ENCODE measurements at regions not wholly inside any gene's neighbourhood (a gene's known extent, or its start where the extent isn't known, plus 50 kb on each side); places are given as distances from the start of the nearest gene placed in this dataset.
A peak's percentile ranks its signal among the peaks of the same experiment; 100 is the strongest.
"Not testable (repeated sequence)": the region's sequence is repeated elsewhere in the genome, so short reads cannot be mapped to it uniquely, and the experiment has no call there.

DNA sequence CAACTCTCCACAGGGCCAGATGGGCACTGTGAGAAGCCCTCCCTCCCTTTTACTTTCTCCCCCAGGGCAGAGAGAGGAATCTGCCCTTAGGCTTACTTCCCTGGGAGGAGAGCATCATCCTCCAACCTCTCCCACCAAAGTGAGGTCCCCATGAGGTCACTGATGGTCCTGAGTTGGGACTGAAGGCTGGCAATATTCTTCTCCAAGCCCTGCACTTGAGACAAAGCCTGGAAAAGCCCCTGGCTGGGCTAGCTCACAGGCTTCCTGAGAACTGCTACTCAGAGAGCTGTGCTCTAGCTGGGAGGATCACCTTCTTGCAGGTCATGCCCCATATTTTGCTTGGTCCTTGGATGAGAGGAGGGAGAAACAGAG, 110.0 kb upstream of the MEF2A start:
- DNase-seq (ENCODE audit: low spot score), result no peak

- DNase-seq (ENCODE audit: low spot score), result no peak
These were observed 101.6 kb upstream of the MEF2A start for GRCh38 chr15:99464137-99464536.

- no peak for DNase-seq (ENCODE audit: low spot score)
These were observed 99.0 kb upstream of the MEF2A start for GRCh38 chr15:99466701-99467337.

DNA sequence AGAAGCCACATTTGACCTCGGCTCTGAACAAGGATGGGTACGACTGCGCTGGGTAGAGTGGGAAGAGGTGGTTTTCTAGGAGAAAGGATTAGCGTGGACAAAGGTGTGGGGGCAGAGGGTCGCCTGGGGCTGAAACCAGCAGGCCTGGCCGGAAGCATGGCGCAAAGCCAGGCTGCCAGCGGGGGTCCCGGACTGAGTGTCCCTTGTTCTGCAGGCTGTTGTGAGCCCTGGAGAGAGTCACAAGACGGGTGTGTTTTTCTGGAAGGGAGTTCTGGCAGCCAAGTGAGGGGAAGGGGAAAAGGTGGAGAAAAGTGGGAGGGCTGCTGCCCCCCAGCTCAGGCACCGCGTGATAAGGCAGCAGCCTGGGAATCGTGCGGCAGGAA, 98.5 kb upstream of the MEF2A start:
- DNase-seq (ENCODE audit: low spot score), result no peak

DNA sequence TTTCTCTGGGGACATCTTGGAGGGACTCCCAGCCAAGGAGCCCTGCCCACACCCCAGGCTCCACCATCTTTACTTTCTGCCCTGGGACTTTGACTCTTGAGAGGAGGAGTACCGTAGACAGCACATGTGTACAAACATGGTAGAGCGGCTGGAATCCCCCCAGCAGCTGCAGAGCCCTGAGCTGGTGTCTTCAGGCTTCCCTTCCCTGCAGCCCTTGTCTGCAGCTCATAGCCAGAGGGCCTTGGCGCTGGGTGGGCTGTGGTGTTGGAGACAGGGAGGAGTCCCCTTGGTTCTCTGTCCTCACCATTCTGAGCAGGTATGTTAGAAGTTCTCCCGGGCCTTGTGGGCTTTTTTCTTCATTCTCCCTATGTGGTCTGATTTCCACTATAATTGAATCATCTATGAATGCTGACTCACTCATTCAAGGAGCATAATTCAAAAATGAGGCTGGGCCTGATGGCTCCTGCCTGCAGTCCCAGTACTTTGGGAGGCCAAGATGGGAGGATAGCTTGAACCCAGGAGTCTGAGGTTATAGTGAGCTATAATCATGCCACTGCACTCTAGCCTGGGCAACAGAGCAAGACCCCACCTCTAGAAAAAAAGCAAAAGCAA, 97.8 kb upstream of the MEF2A start:
- no peak for DNase-seq (ENCODE audit: low spot score)

DNA sequence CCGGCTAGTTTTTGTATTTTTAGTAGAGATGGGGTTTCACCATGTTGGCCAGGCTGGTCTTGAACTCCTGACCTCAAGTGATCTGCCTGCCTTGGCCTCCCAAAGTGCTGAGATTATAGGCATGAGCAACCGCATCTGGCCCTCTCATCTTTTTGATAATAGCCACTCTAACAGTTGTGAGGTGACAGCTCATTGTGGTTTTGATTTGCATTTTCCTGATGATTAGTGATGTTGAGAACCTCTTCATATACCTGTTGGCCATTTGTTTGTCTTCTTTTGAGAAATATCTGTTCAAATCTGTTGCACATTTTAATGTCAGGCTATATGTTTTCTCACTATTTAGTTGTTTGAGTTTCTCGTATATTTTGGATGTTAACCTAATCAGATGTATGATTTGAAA, 95.6 kb upstream of the MEF2A start:
- not testable (repeated sequence) for DNase-seq (ENCODE audit: low spot score)

- DNase-seq (ENCODE audit: low spot score), result no peak
These were observed 93.2 kb upstream of the MEF2A start for GRCh38 chr15:99472416-99473145.

DNA sequence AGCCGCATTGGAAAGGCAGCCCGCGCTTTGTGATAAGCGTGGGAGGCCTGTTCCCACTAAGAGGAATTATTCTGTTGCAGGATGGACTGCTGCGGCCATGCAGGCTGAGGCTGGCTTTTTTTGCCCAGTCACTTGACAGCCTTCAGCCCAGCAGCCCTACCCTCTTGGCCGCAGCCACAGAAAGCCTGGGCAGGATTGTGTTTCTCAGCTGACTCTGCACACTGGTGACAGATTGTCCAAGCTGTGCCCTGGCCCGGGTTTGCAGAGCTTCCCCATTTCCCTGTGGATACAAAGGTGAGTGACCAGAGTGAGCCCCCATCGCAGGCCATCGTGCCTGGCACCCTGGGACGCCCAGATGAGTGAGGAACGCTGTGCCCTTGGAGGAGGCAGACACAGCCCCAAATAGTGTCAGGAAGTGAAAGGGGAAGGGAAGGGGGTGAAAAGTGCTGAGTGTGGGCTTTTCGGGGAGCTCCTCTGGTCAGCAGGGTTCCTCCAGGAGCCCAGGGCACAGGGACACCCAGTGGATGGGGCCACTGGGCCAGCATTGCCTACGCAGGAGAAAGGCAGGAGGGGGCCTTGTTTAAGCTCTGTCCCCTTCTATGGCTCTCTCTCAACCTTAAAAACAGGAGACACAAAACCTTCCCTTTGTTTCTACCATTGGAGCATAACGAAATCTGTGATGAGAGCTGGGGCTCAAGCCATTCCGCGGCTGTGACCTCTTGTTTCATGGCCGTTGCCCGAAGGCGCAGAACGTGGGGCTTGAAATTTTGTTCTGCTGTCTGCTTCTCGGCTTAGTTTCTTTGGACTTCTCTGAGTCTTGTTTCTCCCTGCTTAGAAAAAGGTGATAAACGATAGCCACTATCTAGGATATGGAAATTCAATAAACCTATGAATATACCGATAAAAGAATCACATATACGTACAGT, 91.5 kb upstream of the MEF2A start:
- DNase-seq (ENCODE audit: low spot score), result no peak

GRCh38 chr15:99474909-99475753, 90.7 kb upstream of the MEF2A start:
- DNase-seq (ENCODE audit: low spot score), result no peak

- DNase-seq (ENCODE audit: low spot score), result no peak
These were observed 89.9 kb upstream of the MEF2A start for GRCh38 chr15:99475754-99476412.

DNA sequence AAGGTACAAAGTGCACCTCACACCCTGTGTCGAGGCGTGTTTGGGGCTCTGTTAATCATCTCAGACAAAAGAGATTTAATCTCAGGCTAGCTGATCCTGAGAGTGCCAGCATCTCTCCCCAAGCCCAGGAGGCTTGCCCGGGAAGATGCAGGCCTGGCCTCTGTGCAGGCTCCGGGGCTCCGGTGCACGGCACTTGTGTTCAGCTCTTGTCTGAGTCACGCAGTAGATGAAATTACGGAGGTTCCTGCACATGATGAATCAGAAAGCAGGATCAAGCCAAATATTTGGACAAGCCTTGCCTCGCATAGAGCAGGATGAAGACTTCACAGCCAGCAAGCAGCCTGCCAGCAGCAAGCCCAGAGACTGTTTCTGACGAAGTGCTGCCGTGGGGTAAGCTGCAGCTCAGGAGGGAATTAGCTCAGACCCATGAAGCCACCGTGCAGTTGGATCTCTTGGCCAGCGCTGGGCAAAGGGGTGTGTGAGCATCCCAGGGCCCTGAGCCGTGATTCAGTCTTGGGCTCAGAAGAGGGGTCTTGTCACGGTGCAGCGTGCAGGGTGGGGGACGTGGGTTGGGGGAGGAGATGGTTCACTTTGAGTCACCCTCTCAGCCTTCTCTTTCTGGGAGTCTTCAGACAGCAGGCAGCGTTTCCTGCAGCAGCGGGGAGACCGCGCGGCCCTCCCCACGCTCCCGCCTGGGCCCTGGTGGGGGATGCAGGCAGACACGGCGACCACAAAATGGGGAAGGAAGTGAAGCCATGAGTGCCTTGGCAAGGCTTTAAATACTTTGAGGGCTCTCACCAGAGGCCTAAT, 89.2 kb upstream of the MEF2A start:
- peak; percentile 90 for DNase-seq (ENCODE audit: low spot score)

DNA sequence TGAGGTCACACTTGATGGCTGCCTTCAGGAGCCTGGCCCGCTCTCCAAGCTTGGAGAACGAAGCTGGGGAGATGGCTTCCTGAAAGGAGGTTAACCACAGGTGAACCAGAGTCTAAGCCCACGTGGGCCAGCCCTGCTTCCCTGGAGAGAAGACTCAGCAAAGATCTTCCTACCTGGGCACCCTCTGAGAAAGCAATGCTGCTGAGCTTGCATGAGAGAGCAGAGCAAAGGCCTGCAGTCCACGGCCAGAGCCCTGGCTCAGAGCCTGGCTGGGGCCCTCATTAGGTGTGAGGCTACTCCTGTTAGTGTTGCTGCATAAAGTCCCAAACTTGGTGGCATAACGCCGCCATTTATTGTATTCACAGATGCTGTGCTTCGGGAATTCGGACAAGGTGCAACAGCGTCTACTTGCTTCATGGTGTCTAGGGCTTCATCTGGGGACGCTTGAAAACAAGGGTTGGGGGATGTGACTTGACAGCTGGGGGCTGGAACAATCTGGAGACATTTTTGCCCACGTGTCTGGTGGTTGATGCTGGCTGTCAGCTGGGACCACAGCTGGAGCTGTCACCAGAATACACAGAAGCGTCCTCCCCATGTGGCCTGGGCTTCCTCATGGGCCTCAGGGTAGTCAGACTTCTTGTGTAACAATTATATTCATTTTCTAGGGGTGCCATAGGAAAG, 87.9 kb upstream of the MEF2A start:
- no peak for DNase-seq (ENCODE audit: low spot score)

GRCh38 chr15:99478977-99479376, 86.8 kb upstream of the MEF2A start:
- DNase-seq (ENCODE audit: low spot score), result no peak

- DNase-seq (ENCODE audit: low spot score), result no peak
These were observed 85.6 kb upstream of the MEF2A start for GRCh38 chr15:99480016-99480810.

DNA sequence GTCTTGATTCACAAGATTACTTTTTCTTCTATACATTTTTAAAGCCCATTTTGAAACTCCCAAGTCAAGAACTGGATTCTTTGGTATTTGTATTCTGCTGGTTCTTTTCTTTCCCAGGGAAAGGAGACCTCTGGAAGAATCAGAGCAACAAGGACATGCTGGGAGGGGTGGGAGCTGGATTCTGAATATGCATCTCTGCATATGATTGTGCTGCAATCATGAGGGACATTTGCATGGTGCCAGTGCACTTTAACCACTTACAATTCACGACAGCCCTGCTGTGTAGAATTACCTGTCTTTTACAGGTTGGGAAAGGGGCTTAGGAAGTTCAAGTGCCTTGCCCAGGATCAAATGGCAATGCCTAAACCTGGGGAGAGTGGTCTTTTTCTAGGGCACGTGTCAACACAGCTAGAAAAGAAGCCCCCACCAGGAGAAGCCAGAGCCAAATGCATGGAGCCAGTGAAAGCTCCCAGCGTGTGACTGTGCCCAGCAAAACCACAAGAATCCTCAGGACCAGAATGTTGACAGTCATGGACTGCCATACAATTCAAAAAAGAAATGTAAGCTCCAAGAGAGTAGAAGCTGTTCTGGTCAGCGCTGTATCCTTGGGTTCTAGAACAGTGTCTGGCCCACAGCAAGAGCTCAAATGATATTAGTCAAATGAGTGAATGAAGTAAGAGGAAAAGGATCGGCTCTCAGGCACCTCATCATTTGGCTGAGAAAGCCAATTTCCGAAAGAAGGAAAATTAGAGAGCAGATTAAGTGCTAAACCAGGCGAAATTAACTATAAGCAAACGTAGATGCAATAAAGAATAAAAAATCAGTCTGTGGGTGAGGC, 84.5 kb upstream of the MEF2A start:
- DNase-seq (ENCODE audit: low spot score), result no peak

DNA sequence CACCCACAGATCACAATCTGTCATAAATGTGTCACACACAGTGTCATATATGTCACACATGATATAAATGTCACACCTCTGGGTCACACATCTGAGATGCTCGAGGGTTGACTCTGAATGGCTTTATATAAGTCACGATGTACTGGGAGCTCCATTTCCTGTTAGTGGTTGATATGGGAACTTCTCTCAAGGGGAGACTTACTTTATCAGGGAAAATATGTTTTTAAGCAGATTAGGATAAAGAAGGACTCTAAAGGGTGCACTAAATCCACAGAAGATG, 83.9 kb upstream of the MEF2A start:
- no peak for DNase-seq (ENCODE audit: low spot score)

- DNase-seq (ENCODE audit: low spot score), result no peak
These were observed 82.8 kb upstream of the MEF2A start for GRCh38 chr15:99482993-99483392.

All from AG08396 (cell line).